K562 (cell line): ENCODE measurements at regions not wholly inside any gene's neighbourhood (a gene's known extent, or its start where the extent isn't known, plus 50 kb on each side); places are given as distances from the start of the nearest gene placed in this dataset.

Source experiments
- ATAC-seq: fragments of 200-7000 bp; cut with Tn5 transposase; 3 replicates; pipeline ENCODE4 v1.9.1; 2020; ENCODE audit warnings: moderate library complexity
- BruUV-seq: library from RNA; stranded (reverse); fragments of 400-500 nt; replicated peaks from 2 replicates; lab custom pipeline; 2021; lab: Mats Ljungman, UMichigan
- CTCF ChIA-PET: fragments of 300-600 bp; formaldehyde crosslinking; extraction: SDS; loops from one replicate; lab custom pipeline; 2021; ENCODE audit warnings: low intra/inter-chr PET ratio; lab: Yijun Ruan, JAX
- POLR2A ChIA-PET: fragments of 300-600, 350-650 bp; sonication (Branson Sonifier 250); formaldehyde crosslinking; extraction: SDS; loops from one replicate; lab custom pipeline; 2021; ENCODE audit warnings: antibody characterized with exemption, inconsistent platforms; lab: Yijun Ruan, JAX
- DNase-seq, 4 experiments: peaks; one replicate each; pipeline versions ENCODE4 v3.0.0 to v3.0.0-alpha.2; 2011 to 2018; ENCODE audit warnings: low spot score in 3 of 4, mixed read lengths in 3 of 4; ENCODE audit errors: extremely low read depth in 1 of 4
- FAIRE-seq: peaks from 2 replicates; lab custom pipeline; 2011; peaks lifted over from hg19 to GRCh38; lab: Jason Lieb, UNC
- H2AFZ ChIP-seq: 2 replicates; pipeline ENCODE4 v1.6.0; 2011; ENCODE audit warnings: low read depth, low read length, control low read depth, inconsistent platforms
- H3K27ac ChIP-seq: fragments of 200-600 bp; 3 replicates; pipeline ENCODE4 v1.8.0; 2011; ENCODE audit warnings: low read depth, mild to moderate bottlenecking, control low read depth, inconsistent platforms, low read length, moderate library complexity, mixed read lengths; ENCODE audit errors: extremely low read depth
- H3K27me3 ChIP-seq, 2 experiments: fragments of 300-600 bp in 1 of 2; 2 replicates in 1 of 2; 3 replicates in 1 of 2; pipeline versions ENCODE4 v1.6.0 to v1.8.0; 2011; ENCODE audit warnings: inconsistent platforms in 2 of 2, low read length in 2 of 2, mild to moderate bottlenecking in 1 of 2, mixed read lengths in 1 of 2, moderate library complexity in 1 of 2; ENCODE audit not compliant: control insufficient read depth in 2 of 2, insufficient read depth in 2 of 2
- H3K36me3 ChIP-seq: fragments of 300-600 bp; 3 replicates; pipeline ENCODE4 v1.8.0; 2011; ENCODE audit warnings: mild to moderate bottlenecking, low read length, inconsistent platforms; ENCODE audit not compliant: control insufficient read depth, insufficient read depth
- H3K4me1 ChIP-seq, 2 experiments: fragments of 200-600 bp in 1 of 2; replicated peaks in 1 of 2; 2 replicates in 1 of 2; 3 replicates in 1 of 2; pipeline versions ENCODE4 v1.5.1 to v1.8.0; 2011; ENCODE audit warnings: inconsistent platforms in 2 of 2, low read length in 2 of 2, mild to moderate bottlenecking in 1 of 2, mixed read lengths in 1 of 2, moderate library complexity in 1 of 2; ENCODE audit not compliant: control insufficient read depth in 2 of 2, insufficient read depth in 2 of 2
- H3K4me2 ChIP-seq: 2 replicates; pipeline ENCODE4 v1.6.1; 2011; ENCODE audit warnings: low read length, control low read depth, inconsistent platforms, mixed read lengths; ENCODE audit not compliant: insufficient read depth
- H3K4me3 ChIP-seq: fragments of 200-600 bp; sonication (generic), shearing (Covaris generic); 2 replicates; pipeline ENCODE4 v1.5.1; 2016; ENCODE audit warnings: control low read depth, inconsistent platforms
- H3K79me2 ChIP-seq: fragments of 200-600 bp; 3 replicates; pipeline ENCODE4 v1.8.0; 2011; ENCODE audit warnings: low read length, inconsistent platforms; ENCODE audit not compliant: control insufficient read depth, insufficient read depth
- H3K9ac ChIP-seq, 2 experiments: 2 replicates each; pipeline versions ENCODE4 v1.6.0 to v1.6.1; 2011; ENCODE audit warnings: low read depth in 2 of 2, low read length in 2 of 2, control low read depth in 1 of 2, inconsistent platforms in 1 of 2, mild to moderate bottlenecking in 1 of 2, mixed read lengths in 1 of 2; ENCODE audit not compliant: insufficient read depth in 1 of 2
- H3K9me1 ChIP-seq: one replicate; pipeline ENCODE4 v1.6.0; 2011; ENCODE audit warnings: inconsistent platforms, mild to moderate bottlenecking, low read length, moderate library complexity; ENCODE audit not compliant: control insufficient read depth, insufficient read depth
- H3K9me3 ChIP-seq: replicated peaks from 2 replicates; pipeline ENCODE4 v1.5.1; 2011; ENCODE audit warnings: low read depth, low read length, inconsistent platforms; ENCODE audit not compliant: control insufficient read depth, insufficient read depth
- H4K20me1 ChIP-seq: replicated peaks from 2 replicates; pipeline ENCODE4 v1.6.1; 2011; ENCODE audit warnings: low read length, inconsistent platforms, mixed read lengths; ENCODE audit not compliant: control insufficient read depth, insufficient read depth
- ATF4 ChIP-seq: fragments of 450-650 bp; formaldehyde crosslinking; IDR thresholded peaks from 2 replicates; pipeline ENCODE4 v1.4.0; 2022; ENCODE audit warnings: mild to moderate bottlenecking, moderate library complexity
- FIP1L1 ChIP-seq: fragments of 200-400 bp; formaldehyde crosslinking; IDR thresholded peaks from 2 replicates; pipeline ENCODE4 v1.6.1; 2018; ENCODE audit warnings: mild to moderate bottlenecking, low read depth, low read length; ENCODE audit not compliant: poor library complexity, severe bottlenecking
- FOXK2 ChIP-seq, 2 experiments: fragments of 450-650 bp; IDR thresholded peaks in 1 of 2; conservative IDR thresholded peaks in 1 of 2; 2 replicates each; pipeline ENCODE4 v1.6.1; 2016; ENCODE audit warnings: low read depth in 2 of 2, mild to moderate bottlenecking in 1 of 2
- RFX7 ChIP-seq: fragments of 250-450 bp; sonication (Bioruptor Pico); IDR thresholded peaks from 2 replicates; pipeline ENCODE4 v1.5.1; 2021; ENCODE audit warnings: mild to moderate bottlenecking
- SMARCE1 ChIP-seq: fragments of 450-650 bp; IDR thresholded peaks from 2 replicates; pipeline ENCODE4 v1.7.1; 2016; ENCODE audit warnings: mild to moderate bottlenecking
- USF1 ChIP-seq: sonication (generic); formaldehyde crosslinking; IDR thresholded peaks from 2 replicates; pipeline ENCODE4 v1.9.0; 2022; ENCODE audit warnings: mild to moderate bottlenecking, missing genetic modification reagents
- ZBTB40 ChIP-seq, 2 experiments: fragments of 450-650 bp in 1 of 2; sonication (generic) in 1 of 2; formaldehyde crosslinking in 1 of 2; IDR thresholded peaks; 2 replicates each; pipeline versions ENCODE4 v1.7.1 to v1.9.0; 2016 to 2022; ENCODE audit warnings: inconsistent platforms in 1 of 2, mild to moderate bottlenecking in 1 of 2, missing genetic modification reagents in 1 of 2
- ZHX1 ChIP-seq: fragments of 150-350 bp; conservative IDR thresholded peaks from 2 replicates; pipeline ENCODE4 v1.6.1; 2014; ENCODE audit warnings: low read length
- ZNF184 ChIP-seq: sonication (generic); formaldehyde crosslinking; IDR thresholded peaks from 2 replicates; pipeline ENCODE4 v1.5.0; 2020; ENCODE audit warnings: missing genetic modification reagents
- WGBS: fragments of 100-300 bp; shearing (Covaris generic); methylation state at CpG from one replicate; pipeline ENCODE4 v1.1.6; 2016; ENCODE audit warnings: low coverage, mixed read lengths; ENCODE audit not compliant: insufficient coverage; ENCODE audit errors: missing lambda C conversion rate; 5-methylcytosine and 5-hydroxymethylcytosine counted together
- in situ Hi-C: fragments of 300-500 bp; cut with MboI; formaldehyde crosslinking; loops from 4 replicates; pipeline ENCODE4 v1.15.0; 2018; ENCODE audit warnings: inconsistent platforms, mixed read lengths
- intact Hi-C: fragments of 100-400 bp; cut with micrococcal nuclease; formaldehyde crosslinking; loops from 2 replicates; pipeline ENCODE4 v1.14.2; 2022

GRCh38 chr7:52958621-52959140 lies 76.8 kb upstream of the POM121L12 start:
- intact Hi-C loops, result no loop called here
- WGBS, result 0% methylated on average over 4 of the region's 4 CpGs
- ATAC-seq, result no peak
- TF ChIP-seq SMARCE1, result no peak
- TF ChIP-seq RFX7 (CRISPR knock-in tag), result no peak
- TF ChIP-seq FOXK2 (conservative IDR thresholded peaks at IDR 0.05 in 1 of 2, IDR thresholded peaks at IDR 0.05 in 1 of 2; ENCODE audit: low read depth in 2 of 2), result no peak
- TF ChIP-seq ZHX1, result no peak
- TF ChIP-seq ATF4 (CRISPR knock-in tag), result no peak
- TF ChIP-seq FIP1L1, result no peak
- TF ChIP-seq USF1 (CRISPR knock-in tag), result no peak
- TF ChIP-seq ZBTB40 (IDR thresholded peaks at IDR 0.05), result no peak
- TF ChIP-seq ZBTB40 (CRISPR knock-in tag; IDR thresholded peaks at IDR 0.05), result no peak
- no peak for TF ChIP-seq ZNF184

More at GRCh38 chr7:52958621-52959140, 76.8 kb upstream of the POM121L12 start:
- ChIA-PET POLR2A (no interaction called here), CTCF (no interaction called here)
- no peaks in the 10 kb centered on the region for H3K36me3 ChIP-seq
- H3K9ac ChIP-seq, result no peak overlapping the region
- H3K27me3 ChIP-seq, result no peaks in the 10 kb centered on the region
- no peaks in the 10 kb centered on the region for H3K79me2 ChIP-seq
- BruUV-seq, result no TSS peak
- DNase-seq (no peak), FAIRE-seq (no peak)
- no peaks in the 10 kb centered on the region for H3K9me1 ChIP-seq
- in situ Hi-C loops, result no loop called here
- H3K4me2 ChIP-seq, result no peak overlapping the region
- H4K20me1 ChIP-seq, result no peaks in the 10 kb centered on the region
- no peak overlapping the region for H3K4me3 ChIP-seq
- no peak overlapping the region for H2AFZ ChIP-seq
- H3K4me1 ChIP-seq, result no peaks in the 10 kb centered on the region
- no peaks in the 10 kb centered on the region for H3K9me3 ChIP-seq
- no peak overlapping the region for H3K27ac ChIP-seq
